ENCODE measurements at regions not wholly inside any gene's neighbourhood (a gene's known extent, or its start where the extent isn't known, plus 50 kb on each side); places are given as distances from the start of the nearest gene placed in this dataset.
"Not testable (repeated sequence)": the region's sequence is repeated elsewhere in the genome, so short reads cannot be mapped to it uniquely, and the experiment has no call there.

- H3K4me1 ChIP-seq (ENCODE audit: insufficient read depth, low read length); H3K4me3 Mint-ChIP-seq; DNase-seq; H3K9me3 Mint-ChIP-seq; H3K4me1 Mint-ChIP-seq; H3K27ac ChIP-seq (ENCODE audit: low read depth, low read length); H3K36me3 ChIP-seq (ENCODE audit: insufficient read depth, low read length); H3K27me3 Mint-ChIP-seq; H3K9me3 ChIP-seq (ENCODE audit: low read length); H3K27ac Mint-ChIP-seq; H3K4me3 ChIP-seq (ENCODE audit: low read length); H3K36me3 Mint-ChIP-seq; CTCF ChIA-PET; H3K27me3 ChIP-seq (ENCODE audit: insufficient read depth, low read length, poor library complexity, severe bottlenecking); POLR2A ChIA-PET: not testable (repeated sequence)
These were observed 263.5 kb upstream of the PLGLB1 start for GRCh38 chr2:87285139-87285538.

GRCh38 chr2:87290566-87291307 lies 269.1 kb upstream of the PLGLB1 start:
- H3K4me1 ChIP-seq (ENCODE audit: insufficient read depth, low read length); H3K4me3 ChIP-seq (ENCODE audit: low read length); DNase-seq; H3K36me3 Mint-ChIP-seq; H3K36me3 ChIP-seq (ENCODE audit: insufficient read depth, low read length); CTCF ChIA-PET; POLR2A ChIA-PET; H3K27me3 Mint-ChIP-seq; H3K9me3 Mint-ChIP-seq; H3K27me3 ChIP-seq (ENCODE audit: insufficient read depth, low read length, poor library complexity, severe bottlenecking); H3K9me3 ChIP-seq (ENCODE audit: low read length); H3K27ac ChIP-seq (ENCODE audit: low read depth, low read length): not testable (repeated sequence)
- Mint-ChIP-seq H3K4me1 (peaks cover 5 to 11% (median 9%) of the 10 kb centered on the region in 3 donors), H3K4me3 (peak overlapping the region in 2 of 7 donors; percentile 43 to 64), H3K27ac (peak overlapping the region in 1 of 8 donors; percentile 2)

- H3K27me3 ChIP-seq (ENCODE audit: insufficient read depth, low read length, poor library complexity, severe bottlenecking); POLR2A ChIA-PET; H3K27ac Mint-ChIP-seq; H3K9me3 ChIP-seq (ENCODE audit: low read length); H3K4me1 ChIP-seq (ENCODE audit: insufficient read depth, low read length); DNase-seq; H3K4me3 ChIP-seq (ENCODE audit: low read length); H3K36me3 ChIP-seq (ENCODE audit: insufficient read depth, low read length); CTCF ChIA-PET; H3K27me3 Mint-ChIP-seq; H3K9me3 Mint-ChIP-seq; H3K27ac ChIP-seq (ENCODE audit: low read depth, low read length); H3K36me3 Mint-ChIP-seq: not testable (repeated sequence)
- Mint-ChIP-seq H3K4me3 (peak overlapping the region in 1 of 7 donors; percentile 43), H3K4me1 (peaks cover 5 to 11% (median 9%) of the 10 kb centered on the region in 3 donors)
These were observed 270.0 kb upstream of the PLGLB1 start for GRCh38 chr2:87291400-87292200.

DNA sequence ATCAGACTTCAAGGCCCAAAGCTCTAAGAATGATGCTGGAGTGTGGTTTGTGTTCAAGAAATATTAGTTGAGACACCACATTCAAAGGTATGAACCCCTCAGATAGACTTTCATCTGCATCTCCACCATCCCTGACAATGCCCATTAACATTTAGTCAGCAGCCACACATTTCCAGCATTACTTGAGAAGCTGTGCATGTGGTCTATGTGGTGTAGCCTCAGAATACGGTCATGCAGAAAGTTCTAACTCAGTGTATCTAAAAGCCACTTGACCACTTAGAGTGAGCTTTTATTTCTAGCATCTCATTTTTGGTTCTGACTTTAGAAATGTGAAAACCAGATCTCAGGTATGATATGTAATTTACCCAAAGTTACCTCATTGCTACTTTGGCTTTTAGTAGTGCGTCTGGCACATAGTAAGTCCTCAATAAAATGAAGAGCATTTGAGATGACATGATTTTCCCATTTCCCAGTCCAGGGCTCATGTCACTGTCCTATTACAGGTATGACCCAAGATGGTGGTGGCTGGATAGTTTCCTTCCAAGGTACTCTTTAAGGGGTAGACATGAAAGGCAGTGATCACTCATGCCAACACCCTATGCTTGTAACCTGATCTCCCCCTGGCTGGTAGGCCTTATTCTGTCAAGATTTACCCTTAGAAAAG lies 272.4 kb upstream of the PLGLB1 start:
- H3K27me3 ChIP-seq (ENCODE audit: insufficient read depth, low read length, poor library complexity, severe bottlenecking); H3K4me3 ChIP-seq (ENCODE audit: low read length); H3K9me3 Mint-ChIP-seq; POLR2A ChIA-PET; H3K36me3 Mint-ChIP-seq; H3K27ac Mint-ChIP-seq; H3K9me3 ChIP-seq (ENCODE audit: low read length); H3K27ac ChIP-seq (ENCODE audit: low read depth, low read length); H3K36me3 ChIP-seq (ENCODE audit: insufficient read depth, low read length); H3K4me1 ChIP-seq (ENCODE audit: insufficient read depth, low read length); H3K27me3 Mint-ChIP-seq; H3K4me3 Mint-ChIP-seq; CTCF ChIA-PET; DNase-seq: not testable (repeated sequence)
- peaks cover 5 to 11% (median 9%) of the 10 kb centered on the region in 3 donors for H3K4me1 Mint-ChIP-seq

GRCh38 chr2:87295135-87295534 lies 273.5 kb upstream of the PLGLB1 start:
- H3K27ac ChIP-seq (ENCODE audit: low read depth, low read length); DNase-seq; H3K4me3 Mint-ChIP-seq; H3K27me3 ChIP-seq (ENCODE audit: insufficient read depth, low read length, poor library complexity, severe bottlenecking); H3K4me3 ChIP-seq (ENCODE audit: low read length); POLR2A ChIA-PET; H3K9me3 Mint-ChIP-seq; H3K36me3 ChIP-seq (ENCODE audit: insufficient read depth, low read length); H3K9me3 ChIP-seq (ENCODE audit: low read length); H3K36me3 Mint-ChIP-seq; H3K4me1 ChIP-seq (ENCODE audit: insufficient read depth, low read length); H3K27me3 Mint-ChIP-seq; CTCF ChIA-PET: not testable (repeated sequence)
- H3K4me1 Mint-ChIP-seq, result peaks cover 5 to 11% (median 9%) of the 10 kb centered on the region in 3 donors
- peak overlapping the region in 1 of 8 donors; percentile 47 for H3K27ac Mint-ChIP-seq

DNA sequence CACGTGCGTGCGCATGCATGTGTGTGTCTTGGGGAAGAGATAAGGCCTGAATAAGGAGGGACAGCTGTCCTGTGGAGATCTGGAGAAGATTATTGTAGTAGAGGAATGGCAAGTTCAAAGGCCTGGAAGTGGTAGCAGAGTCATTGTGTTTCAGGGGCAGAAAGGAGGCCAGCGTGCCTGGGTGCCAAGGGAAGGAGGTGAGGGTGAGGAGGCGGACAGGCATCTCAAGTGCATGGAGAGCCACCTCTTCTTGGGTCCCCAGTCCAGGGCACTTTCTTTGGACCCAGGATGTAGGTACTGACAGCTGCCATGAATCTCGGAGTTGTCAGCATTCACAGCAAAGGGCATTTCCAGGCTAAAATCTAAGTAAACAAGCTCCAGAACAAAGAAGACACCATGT lies 279.7 kb upstream of the PLGLB1 start:
- CTCF ChIA-PET; H3K4me3 Mint-ChIP-seq; POLR2A ChIA-PET; H3K9me3 Mint-ChIP-seq; DNase-seq; H3K4me3 ChIP-seq (ENCODE audit: low read length); H3K4me1 ChIP-seq (ENCODE audit: insufficient read depth, low read length); H3K27me3 ChIP-seq (ENCODE audit: insufficient read depth, low read length, poor library complexity, severe bottlenecking); H3K27ac ChIP-seq (ENCODE audit: low read depth, low read length); H3K36me3 ChIP-seq (ENCODE audit: insufficient read depth, low read length); H3K27ac Mint-ChIP-seq; H3K4me1 Mint-ChIP-seq; H3K36me3 Mint-ChIP-seq; H3K9me3 ChIP-seq (ENCODE audit: low read length); H3K27me3 Mint-ChIP-seq: not testable (repeated sequence)

GRCh38 chr2:87301871-87302270 lies 280.2 kb upstream of the PLGLB1 start:
- H3K9me3 Mint-ChIP-seq; H3K4me1 Mint-ChIP-seq; DNase-seq; H3K36me3 Mint-ChIP-seq; POLR2A ChIA-PET; H3K27ac ChIP-seq (ENCODE audit: low read depth, low read length); H3K4me1 ChIP-seq (ENCODE audit: insufficient read depth, low read length); H3K27me3 Mint-ChIP-seq; H3K4me3 ChIP-seq (ENCODE audit: low read length); H3K27ac Mint-ChIP-seq; H3K9me3 ChIP-seq (ENCODE audit: low read length); H3K4me3 Mint-ChIP-seq; H3K36me3 ChIP-seq (ENCODE audit: insufficient read depth, low read length); H3K27me3 ChIP-seq (ENCODE audit: insufficient read depth, low read length, poor library complexity, severe bottlenecking); CTCF ChIA-PET: not testable (repeated sequence)

GRCh38 chr2:87308621-87309020 lies 287.0 kb upstream of the PLGLB1 start:
- CTCF ChIA-PET; H3K9me3 ChIP-seq (ENCODE audit: low read length); H3K36me3 ChIP-seq (ENCODE audit: insufficient read depth, low read length); H3K4me1 Mint-ChIP-seq; POLR2A ChIA-PET; H3K27me3 ChIP-seq (ENCODE audit: insufficient read depth, low read length, poor library complexity, severe bottlenecking); H3K27ac Mint-ChIP-seq; H3K4me3 Mint-ChIP-seq; H3K27me3 Mint-ChIP-seq; H3K4me3 ChIP-seq (ENCODE audit: low read length); H3K4me1 ChIP-seq (ENCODE audit: insufficient read depth, low read length); DNase-seq; H3K36me3 Mint-ChIP-seq; H3K9me3 Mint-ChIP-seq; H3K27ac ChIP-seq (ENCODE audit: low read depth, low read length): not testable (repeated sequence)
